Esophagus squamous epithelium (tissue), 5 donors: ENCODE measurements at regions not wholly inside any gene's neighbourhood (a gene's known extent, or its start where the extent isn't known, plus 50 kb on each side); places are given as distances from the start of the nearest gene placed in this dataset.

ENCODE experiments used
- DNase-seq: peaks from one replicate; lab custom pipeline; 2025; lab: John Stamatoyannopoulos, UW
- H3K27ac ChIP-seq, 4 donors: fragments of 200-600 bp; sonication (generic); one replicate each; pipeline ENCODE4 v1.5.1; 2016 to 2019; ENCODE audit warnings: mild to moderate bottlenecking in 1 of 4
- H3K27me3 ChIP-seq, 4 donors: fragments of 200-600 bp; sonication (generic); 1 replicate in 3 of 4; 2 replicates in 1 of 4; pipeline versions ENCODE4 v1.5.1 to v1.6.0; 2017 to 2021; ENCODE audit warnings: antibody characterized with exemption in 1 of 4
- H3K36me3 ChIP-seq, 3 donors: fragments of 200-600 bp; sonication (generic); one replicate each; pipeline ENCODE4 v1.5.1; 2016 to 2019
- H3K4me1 ChIP-seq, 3 donors: fragments of 200-600 bp; sonication (generic); one replicate each; pipeline ENCODE4 v1.5.1; 2017 to 2019
- H3K4me3 ChIP-seq, 4 donors: fragments of 200-600 bp; sonication (generic); 1 replicate in 3 of 4; 2 replicates in 1 of 4; pipeline ENCODE4 v1.5.1; 2016 to 2019; ENCODE audit warnings: mild to moderate bottlenecking in 2 of 4, moderate library complexity in 1 of 4
- H3K9me3 ChIP-seq, 3 donors: fragments of 200-600 bp; sonication (generic); one replicate each; pipeline ENCODE4 v1.5.1; 2016 to 2019
- POLR2A ChIP-seq, 4 donors: fragments of 450-650 bp; IDR thresholded peaks; one replicate each; pipeline ENCODE4 v1.6.1; 2017; ENCODE audit warnings: antibody characterized with exemption in 4 of 4, mild to moderate bottlenecking in 4 of 4, moderate library complexity in 3 of 4
- WGBS, 2 donors: methylation state at CpG; one replicate each; pipeline ENCODE4 v1.1.5; 2018; 5-methylcytosine and 5-hydroxymethylcytosine counted together
- intact Hi-C: fragments of 100-400 bp; cut with DNase I; formaldehyde crosslinking; loops from one replicate; pipeline ENCODE4 v1.15.0; 2022
- TF ChIP-seq, protein P1 (sequence below), 6 experiments: fragments of 450-650 bp in 4 of 6; fragments of 200-600 bp in 2 of 6; sonication (generic) in 2 of 6; IDR thresholded peaks; one replicate each; pipeline ENCODE4 v1.5.1; 2016 to 2019; ENCODE audit warnings: antibody characterized with exemption in 6 of 6, mild to moderate bottlenecking in 4 of 6, moderate library complexity in 4 of 6
- donor health status: DM: yes; HTN: yes; CAD: no.

DNA sequence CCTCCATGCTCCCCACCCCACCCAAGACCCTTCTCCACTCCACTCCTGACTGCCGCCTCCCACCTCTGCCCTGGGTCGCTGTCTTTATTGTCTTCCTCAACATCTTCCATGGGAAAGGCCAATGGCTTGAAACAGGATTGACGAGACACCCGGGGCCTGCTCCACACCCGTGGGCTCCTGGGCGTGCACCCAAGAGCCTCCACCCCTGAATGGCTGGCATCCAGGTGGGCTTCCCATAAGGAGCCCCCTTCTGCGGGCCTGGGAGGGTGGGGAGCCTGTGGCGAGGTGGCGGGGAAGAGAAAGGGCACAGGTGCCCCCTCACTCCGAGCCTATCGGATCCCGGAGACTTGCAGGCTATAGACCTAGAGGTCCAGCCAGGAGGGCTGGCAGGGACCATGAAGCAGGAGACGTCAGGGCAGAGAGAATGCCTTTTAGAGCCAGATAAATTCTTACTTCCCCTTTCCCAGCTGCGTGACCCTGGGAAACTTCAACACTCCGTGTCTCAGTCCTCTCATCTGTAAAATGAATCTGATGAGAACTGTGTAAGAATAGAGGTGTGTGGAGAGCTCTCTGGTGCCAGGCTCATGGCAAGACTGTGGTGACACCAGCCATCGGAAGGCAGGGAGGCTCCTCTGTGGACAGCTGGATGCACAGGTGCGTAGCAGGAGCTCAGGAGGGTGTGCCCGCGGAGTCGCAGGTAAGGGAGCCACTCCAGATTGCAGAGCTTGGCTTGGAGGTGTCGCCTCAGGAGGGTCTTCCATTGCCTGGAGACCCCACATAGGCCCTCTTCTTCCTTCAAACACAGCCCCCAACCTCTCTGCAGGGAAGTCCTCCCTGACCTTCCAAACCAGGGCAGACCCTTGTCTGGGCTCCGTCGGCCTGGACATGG lies 53.9 kb downstream of the SMIM38 start:
- no peak for DNase-seq
- TF ChIP-seq, protein P1, sequence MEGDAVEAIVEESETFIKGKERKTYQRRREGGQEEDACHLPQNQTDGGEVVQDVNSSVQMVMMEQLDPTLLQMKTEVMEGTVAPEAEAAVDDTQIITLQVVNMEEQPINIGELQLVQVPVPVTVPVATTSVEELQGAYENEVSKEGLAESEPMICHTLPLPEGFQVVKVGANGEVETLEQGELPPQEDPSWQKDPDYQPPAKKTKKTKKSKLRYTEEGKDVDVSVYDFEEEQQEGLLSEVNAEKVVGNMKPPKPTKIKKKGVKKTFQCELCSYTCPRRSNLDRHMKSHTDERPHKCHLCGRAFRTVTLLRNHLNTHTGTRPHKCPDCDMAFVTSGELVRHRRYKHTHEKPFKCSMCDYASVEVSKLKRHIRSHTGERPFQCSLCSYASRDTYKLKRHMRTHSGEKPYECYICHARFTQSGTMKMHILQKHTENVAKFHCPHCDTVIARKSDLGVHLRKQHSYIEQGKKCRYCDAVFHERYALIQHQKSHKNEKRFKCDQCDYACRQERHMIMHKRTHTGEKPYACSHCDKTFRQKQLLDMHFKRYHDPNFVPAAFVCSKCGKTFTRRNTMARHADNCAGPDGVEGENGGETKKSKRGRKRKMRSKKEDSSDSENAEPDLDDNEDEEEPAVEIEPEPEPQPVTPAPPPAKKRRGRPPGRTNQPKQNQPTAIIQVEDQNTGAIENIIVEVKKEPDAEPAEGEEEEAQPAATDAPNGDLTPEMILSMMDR (IDR thresholded peaks at IDR 0.05): no peak
- TF ChIP-seq POLR2A (IDR thresholded peaks at IDR 0.05): no peak
- no peaks in the 10 kb centered on the region for H3K36me3 ChIP-seq
- intact Hi-C loops: no loop called here
- peaks cover 0 to 10% (median 0%) of the 10 kb centered on the region in 3 donors for H3K9me3 ChIP-seq
- peaks cover 0 to 34% (median 0%) of the 10 kb centered on the region in 4 donors for H3K27me3 ChIP-seq
- no peak overlapping the region for H3K4me3 ChIP-seq
- no peak overlapping the region for H3K27ac ChIP-seq
- 87 to 88% methylated on average over 8 to 11 of the region's 23 CpGs for WGBS, 2 donors
- H3K4me1 ChIP-seq: no peaks in the 10 kb centered on the region

DNA sequence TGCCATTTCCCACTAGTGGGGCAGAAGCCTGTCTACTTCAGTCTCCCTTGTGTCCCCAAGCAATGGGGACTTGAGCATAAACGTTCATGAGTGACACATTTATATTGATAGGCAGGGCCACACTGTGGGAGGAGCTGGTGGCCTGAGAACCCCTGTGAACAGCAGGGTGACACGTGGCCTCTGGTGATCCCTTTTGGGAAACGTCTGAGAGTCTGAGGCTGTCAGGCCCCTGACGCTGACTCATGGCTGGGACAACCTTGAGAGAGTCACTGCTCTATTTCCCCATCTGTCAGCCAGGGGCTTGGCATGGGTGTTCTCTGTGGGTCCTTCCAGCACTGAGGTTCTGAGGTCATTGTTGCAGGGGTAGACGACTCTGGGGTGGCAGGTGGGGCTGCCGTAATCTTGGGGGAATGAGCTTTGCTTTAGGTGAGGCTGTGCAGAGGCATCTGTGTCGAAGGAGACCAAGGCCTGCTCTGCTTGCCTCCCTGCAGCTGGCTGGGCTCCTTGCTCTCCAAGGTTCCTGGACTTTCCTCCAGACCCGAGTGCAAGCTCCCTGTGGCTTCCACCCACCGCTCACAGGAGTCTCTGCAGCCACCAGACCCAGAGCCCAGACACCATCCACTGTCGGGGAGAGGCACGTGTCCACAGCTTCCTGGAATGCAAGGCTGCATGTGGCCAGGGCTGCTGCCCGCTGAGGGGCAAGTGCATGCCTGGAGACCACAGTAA lies 54.7 kb downstream of the SMIM38 start:
- Histone ChIP-seq H3K36me3 (no peaks in the 10 kb centered on the region), H3K4me3 (no peak overlapping the region), H3K9me3 (peaks cover 0 to 10% (median 0%) of the 10 kb centered on the region in 3 donors), H3K27me3 (peaks cover 0 to 34% (median 0%) of the 10 kb centered on the region in 4 donors), H3K4me1 (peaks cover 0 to under 1% (median 0%) of the 10 kb centered on the region in 3 donors), H3K27ac (no peak overlapping the region)
- 80% methylated on average over 2 of the region's 12 CpGs; no CpG with 5 or more reads in 1 of the 2 donors for WGBS, 2 donors
- intact Hi-C loops: no loop called here
- TF ChIP-seq, protein P1 (IDR thresholded peaks at IDR 0.05): no peak
- no peak for TF ChIP-seq POLR2A (IDR thresholded peaks at IDR 0.05)
- DNase-seq: no peak

DNA sequence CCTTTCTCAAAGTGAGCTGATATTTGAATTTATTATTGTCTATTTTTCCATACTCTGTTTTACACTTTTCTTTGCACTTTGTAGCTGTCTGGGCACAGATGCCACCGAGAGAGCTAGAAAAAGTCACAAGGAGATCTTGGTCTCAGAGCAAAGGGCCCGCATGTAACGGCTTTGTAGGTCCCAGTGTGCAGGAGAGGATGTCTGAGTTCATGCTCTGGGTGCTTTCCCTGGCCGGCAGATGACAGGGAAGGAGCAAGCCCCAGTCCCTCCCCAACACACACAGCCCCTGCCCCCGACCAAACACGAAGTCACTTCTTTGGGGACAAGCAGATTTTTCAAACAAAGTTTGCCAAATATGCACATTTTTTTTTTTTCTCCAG lies 55.8 kb downstream of the SMIM38 start:
- DNase-seq: no peak
- peaks cover 0 to 10% (median 0%) of the 10 kb centered on the region in 3 donors for H3K9me3 ChIP-seq
- WGBS, 2 donors: 64 to 68% methylated on average over 6 of the region's 6 CpGs

DNA sequence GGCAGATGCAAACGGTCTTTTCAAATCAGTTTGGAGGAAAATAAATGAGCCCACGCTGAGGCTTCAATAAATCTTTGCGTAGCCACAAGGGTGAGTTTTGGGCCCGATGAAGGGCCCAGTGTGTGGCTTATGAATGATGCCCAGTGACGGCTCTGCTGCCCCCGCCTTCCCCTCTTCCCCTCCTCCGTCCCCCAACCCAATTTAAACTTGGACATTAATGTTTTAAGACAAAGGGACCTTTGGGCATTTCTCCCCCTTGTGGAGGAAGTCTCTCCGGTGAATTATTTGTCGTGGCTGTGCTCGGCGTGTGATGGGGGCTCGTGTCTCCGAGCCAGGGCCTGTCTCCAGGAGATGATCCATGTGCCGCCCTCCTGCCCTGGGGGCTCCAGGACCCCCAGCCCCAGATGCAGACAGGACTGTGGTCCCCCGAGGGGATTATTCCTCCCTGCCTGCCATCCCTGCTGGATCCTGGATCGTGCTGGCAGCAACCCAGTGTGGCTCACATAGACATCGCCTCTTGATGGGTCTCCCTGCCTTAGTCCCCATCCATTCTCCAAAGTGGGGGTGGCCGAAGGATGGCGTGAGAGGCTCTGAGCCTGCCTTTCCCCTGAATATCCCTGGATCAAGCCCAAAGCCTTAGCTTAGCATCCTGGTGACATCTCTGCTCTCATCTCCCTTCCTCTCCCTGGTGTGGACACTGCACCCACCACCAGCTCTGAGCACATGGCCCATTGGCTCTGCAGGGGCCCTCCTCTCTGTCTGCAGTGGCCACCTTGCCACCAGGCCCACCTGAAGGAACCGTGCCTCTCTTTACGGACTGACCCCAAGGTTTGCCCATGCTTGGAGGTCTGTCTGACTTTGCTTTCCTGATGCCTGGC lies 56.4 kb downstream of the SMIM38 start:
- Histone ChIP-seq H3K4me3 (no peak overlapping the region), H3K27ac (no peak overlapping the region), H3K4me1 (peaks cover 0 to 14% (median 4%) of the 10 kb centered on the region in 3 donors), H3K9me3 (peaks cover 0 to 10% (median 0%) of the 10 kb centered on the region in 3 donors), H3K36me3 (no peaks in the 10 kb centered on the region), H3K27me3 (peaks cover 0 to 34% (median 0%) of the 10 kb centered on the region in 4 donors)
- intact Hi-C loops: no loop called here
- 49 to 51% methylated on average over 11 to 13 of the region's 21 CpGs for WGBS, 2 donors
- TF ChIP-seq POLR2A (IDR thresholded peaks at IDR 0.05): no peak
- TF ChIP-seq, protein P1 (IDR thresholded peaks at IDR 0.05): no peak
- no peak for DNase-seq

More for the DNA sequence above, 55.8 kb downstream of the SMIM38 start:
- intact Hi-C loops: no loop called here
- Histone ChIP-seq H3K4me3 (no peak overlapping the region), H3K36me3 (no peaks in the 10 kb centered on the region), H3K4me1 (peaks cover 0 to 11% (median 4%) of the 10 kb centered on the region in 3 donors), H3K27me3 (peaks cover 0 to 34% (median 0%) of the 10 kb centered on the region in 4 donors), H3K27ac (no peak overlapping the region)
- no peak for TF ChIP-seq POLR2A (IDR thresholded peaks at IDR 0.05)
- TF ChIP-seq, protein P1 (IDR thresholded peaks at IDR 0.05): no peak
